WTC11 (cell line): ENCODE measurements at regions not wholly inside any gene's neighbourhood (a gene's known extent, or its start where the extent isn't known, plus 50 kb on each side); places are given as distances from the start of the nearest gene placed in this dataset.

ENCODE experiments used
- ATAC-seq: fragments of 200-7000 bp; cut with Tn5 transposase; 2 replicates; pipeline ENCODE4 v1.10.0; 2021; ENCODE audit warnings: mild to moderate bottlenecking, moderate library complexity
- CTCF ChIA-PET: fragments of 300-600 bp; sonication (Branson Sonifier 250); formaldehyde crosslinking; loops from one replicate; lab custom pipeline; 2021; ENCODE audit warnings: antibody characterized with exemption; lab: Charles Lee
- POLR2A ChIA-PET: fragments of 350-600 bp; sonication (Branson Sonifier 250); formaldehyde crosslinking; loops from one replicate; lab custom pipeline; 2021; ENCODE audit warnings: antibody characterized with exemption; lab: Charles Lee
- DNase-seq: peaks from one replicate; pipeline ENCODE4 v3.0.0; 2021; ENCODE audit warnings: low spot score
- H3K27ac Mint-ChIP-seq: 2 replicates; pipeline ENCODE4 v1.8.0; 2021; ENCODE audit warnings: mixed read lengths
- H3K27me3 Mint-ChIP-seq: 2 replicates; pipeline ENCODE4 v1.8.0; 2021; ENCODE audit warnings: low read depth, mild to moderate bottlenecking, moderate library complexity, mixed read lengths
- H3K36me3 Mint-ChIP-seq: 2 replicates; pipeline ENCODE4 v1.8.0; 2021; ENCODE audit warnings: mixed read lengths
- H3K4me1 Mint-ChIP-seq: 2 replicates; pipeline ENCODE4 v1.8.0; 2022; ENCODE audit warnings: mixed read lengths
- H3K4me3 Mint-ChIP-seq: 2 replicates; pipeline ENCODE4 v1.8.0; 2021; ENCODE audit warnings: mild to moderate bottlenecking, moderate library complexity, mixed read lengths
- H3K9me3 Mint-ChIP-seq: 2 replicates; pipeline ENCODE4 v1.8.0; 2021; ENCODE audit warnings: mixed read lengths
- AR ChIP-seq: fragments of 250-450 bp; sonication (Bioruptor Pico); IDR thresholded peaks from 2 replicates; pipeline ENCODE4 v1.9.0; 2021; ENCODE audit warnings: mild to moderate bottlenecking
- CREB1 ChIP-seq: sonication (generic); formaldehyde crosslinking; IDR thresholded peaks from 2 replicates; pipeline ENCODE4 v1.8.0; 2023; ENCODE audit warnings: mild to moderate bottlenecking, missing genetic modification reagents
- ELF4 ChIP-seq: sonication (generic); formaldehyde crosslinking; IDR thresholded peaks from 2 replicates; pipeline ENCODE4 v1.8.1; 2022; ENCODE audit warnings: low read depth, mild to moderate bottlenecking, moderate library complexity, missing genetic modification reagents
- ERG ChIP-seq: fragments of 250-450 bp; sonication (Bioruptor Pico); IDR thresholded peaks from 2 replicates; pipeline ENCODE4 v1.8.0; 2021; ENCODE audit warnings: mild to moderate bottlenecking
- GABPB1 ChIP-seq: sonication (generic); formaldehyde crosslinking; IDR thresholded peaks from 2 replicates; pipeline ENCODE4 v1.8.1; 2023; ENCODE audit warnings: mild to moderate bottlenecking, missing genetic modification reagents
- JUN ChIP-seq: sonication (generic); formaldehyde crosslinking; IDR thresholded peaks from 2 replicates; pipeline ENCODE4 v1.8.0; 2023; ENCODE audit warnings: mild to moderate bottlenecking, missing genetic modification reagents
- MAX ChIP-seq: sonication (generic); formaldehyde crosslinking; IDR thresholded peaks from 2 replicates; pipeline ENCODE4 v1.8.0; 2022; ENCODE audit warnings: mild to moderate bottlenecking, missing genetic modification reagents
- MYBL2 ChIP-seq: sonication (generic); formaldehyde crosslinking; IDR thresholded peaks from 2 replicates; pipeline ENCODE4 v1.8.1; 2023; ENCODE audit warnings: mild to moderate bottlenecking, moderate library complexity, missing genetic modification reagents
- NFATC4 ChIP-seq: fragments of 250-450 bp; sonication (Bioruptor Pico); IDR thresholded peaks from 2 replicates; pipeline ENCODE4 v1.9.0; 2021; ENCODE audit warnings: mild to moderate bottlenecking
- NFE2L1 ChIP-seq: sonication (generic); formaldehyde crosslinking; IDR thresholded peaks from 2 replicates; pipeline ENCODE4 v1.8.1; 2023; ENCODE audit warnings: missing genetic modification reagents
- NFYB ChIP-seq: sonication (generic); formaldehyde crosslinking; conservative IDR thresholded peaks from 2 replicates; pipeline ENCODE4 v1.8.0; 2022; ENCODE audit warnings: low read depth, missing genetic modification reagents
- NR3C1 ChIP-seq: sonication (generic); formaldehyde crosslinking; conservative IDR thresholded peaks from 2 replicates; pipeline ENCODE4 v1.8.1; 2023; ENCODE audit warnings: low read depth, mild to moderate bottlenecking, missing genetic modification reagents
- PRDM15 ChIP-seq: sonication (generic); formaldehyde crosslinking; IDR thresholded peaks from 2 replicates; pipeline ENCODE4 v1.8.0; 2022; ENCODE audit warnings: missing genetic modification reagents
- RORB ChIP-seq: fragments of 250-450 bp; sonication (Bioruptor Pico); IDR thresholded peaks from 2 replicates; pipeline ENCODE4 v1.9.0; 2021; ENCODE audit warnings: mild to moderate bottlenecking
- SOX15 ChIP-seq: fragments of 250-450 bp; sonication (Bioruptor Pico); IDR thresholded peaks from 2 replicates; pipeline ENCODE4 v1.9.0; 2021; ENCODE audit warnings: mild to moderate bottlenecking
- ZNF281 ChIP-seq: sonication (generic); formaldehyde crosslinking; IDR thresholded peaks from 2 replicates; pipeline ENCODE4 v1.8.0; 2023; ENCODE audit warnings: mild to moderate bottlenecking, missing genetic modification reagents
- ZNF671 ChIP-seq: fragments of 250-450 bp; sonication (Bioruptor Pico); IDR thresholded peaks from 2 replicates; pipeline ENCODE4 v1.8.0; 2021; ENCODE audit warnings: mild to moderate bottlenecking

GRCh38 chr13:103196356-103196755 is 130.1 kb upstream of the SLC10A2 start:
- no peak for ATAC-seq
- H3K4me1 Mint-ChIP-seq: peaks cover 4% of the 10 kb centered on the region
- no peaks in the 10 kb centered on the region for H3K9me3 Mint-ChIP-seq
- H3K36me3 Mint-ChIP-seq: no peaks in the 10 kb centered on the region
- H3K27me3 Mint-ChIP-seq: no peaks in the 10 kb centered on the region
- H3K27ac Mint-ChIP-seq: no peak overlapping the region
- CTCF ChIA-PET: no interaction called here
- no peak overlapping the region for H3K4me3 Mint-ChIP-seq
- POLR2A ChIA-PET: no interaction called here
- TF ChIP-seq RORB (CRISPR knock-in tag): no peak
- no peak for DNase-seq

GRCh38 chr13:103195762-103196161 is 129.5 kb upstream of the SLC10A2 start:
- TF ChIP-seq ELF4 (CRISPR knock-in tag) (no peak), JUN (CRISPR knock-in tag) (no peak), NFATC4 (CRISPR knock-in tag) (no peak)
- POLR2A ChIA-PET: no interaction called here
- Mint-ChIP-seq H3K36me3 (no peaks in the 10 kb centered on the region), H3K27ac (no peak overlapping the region), H3K4me1 (peaks cover 4% of the 10 kb centered on the region), H3K4me3 (no peak overlapping the region), H3K9me3 (no peaks in the 10 kb centered on the region), H3K27me3 (no peaks in the 10 kb centered on the region)
- ATAC-seq (no peak), DNase-seq (no peak)
- CTCF ChIA-PET: no interaction called here

GRCh38 chr13:103194871-103195270 is 128.7 kb upstream of the SLC10A2 start:
- TF ChIP-seq GABPB1 (CRISPR knock-in tag): 0 out of 2 replicates have a peak, but pooled peaks have one; percentile 18
- no peak for TF ChIP-seq ERG (CRISPR knock-in tag)
- no peak for TF ChIP-seq NFYB (CRISPR knock-in tag)
- TF ChIP-seq CREB1 (CRISPR knock-in tag): no peak
- ATAC-seq: no peak
- no peaks in the 10 kb centered on the region for H3K9me3 Mint-ChIP-seq
- H3K4me1 Mint-ChIP-seq: peaks cover 7% of the 10 kb centered on the region
- no peak overlapping the region for H3K4me3 Mint-ChIP-seq
- H3K27ac Mint-ChIP-seq: no peak overlapping the region
- ChIA-PET POLR2A (no interaction called here), CTCF (no interaction called here)
- H3K36me3 Mint-ChIP-seq: no peaks in the 10 kb centered on the region
- DNase-seq: no peak
- no peaks in the 10 kb centered on the region for H3K27me3 Mint-ChIP-seq

GRCh38 chr13:103192511-103193135 is 126.4 kb upstream of the SLC10A2 start:
- POLR2A ChIA-PET: no interaction called here
- Mint-ChIP-seq H3K9me3 (no peaks in the 10 kb centered on the region), H3K27ac (no peak overlapping the region), H3K36me3 (no peaks in the 10 kb centered on the region), H3K27me3 (no peaks in the 10 kb centered on the region), H3K4me1 (peaks cover 13% of the 10 kb centered on the region), H3K4me3 (no peak overlapping the region)
- no peak for ATAC-seq
- CTCF ChIA-PET: interaction anchor here (1.0 kb wide), 1 partner anchor 322 kb away, joined by 3 read pairs; no protein-coding TSS in a partner anchor
- DNase-seq: no peak
- TF ChIP-seq ZNF671 (no peak), PRDM15 (CRISPR knock-in tag) (no peak), NFYB (CRISPR knock-in tag) (no peak), AR (CRISPR knock-in tag) (no peak), NFE2L1 (CRISPR knock-in tag) (no peak), MYBL2 (no peak), ERG (CRISPR knock-in tag) (no peak), ZNF281 (CRISPR knock-in tag) (no peak), NR3C1 (CRISPR knock-in tag) (no peak), MAX (CRISPR knock-in tag) (no peak), SOX15 (CRISPR knock-in tag) (no peak), CREB1 (CRISPR knock-in tag) (no peak), GABPB1 (CRISPR knock-in tag) (no peak)
